ENCODE measurements at regions not wholly inside any gene's neighbourhood (a gene's known extent, or its start where the extent isn't known, plus 50 kb on each side); places are given as distances from the start of the nearest gene placed in this dataset.

- no peak for TF ChIP-seq POLR2A (IDR thresholded peaks at IDR 0.05)
- no peak for TF ChIP-seq CTCF (IDR thresholded peaks at IDR 0.05)
Measured at GRCh38 chr2:38201784-38202183, 125.8 kb upstream of the CYP1B1 start.

All from suprapubic skin (tissue), 3 donors.